Testis (tissue), 2 donors: ENCODE measurements at regions not wholly inside any gene's neighbourhood (a gene's known extent, or its start where the extent isn't known, plus 50 kb on each side); places are given as distances from the start of the nearest gene placed in this dataset.

Experiments
- CTCF ChIP-seq, 3 experiments: fragments of 450-650 bp in 2 of 3; fragments of 200-600 bp in 1 of 3; sonication (generic) in 1 of 3; IDR thresholded peaks; one replicate each; pipeline ENCODE4 v1.5.1; 2016 to 2019; ENCODE audit warnings: antibody characterized with exemption in 3 of 3, mild to moderate bottlenecking in 2 of 3, moderate library complexity in 1 of 3
- POLR2A ChIP-seq: fragments of 450-650 bp; IDR thresholded peaks from one replicate; pipeline ENCODE4 v1.6.1; 2017; ENCODE audit warnings: antibody characterized with exemption, mild to moderate bottlenecking, moderate library complexity

- TF ChIP-seq POLR2A (no peak), CTCF (IDR thresholded peaks at IDR 0.05) (no peak)
Observed at GRCh38 chr6:66687611-66688140, 980.6 kb upstream of the EYS start.
